SK-N-SH treated with all-trans-retinoic acid at 6 μM for 48 hours (cell line): ENCODE measurements at regions not wholly inside any gene's neighbourhood (a gene's known extent, or its start where the extent isn't known, plus 50 kb on each side); places are given as distances from the start of the nearest gene placed in this dataset.

Experiments used
- ATAC-seq: fragments of 200-7000 bp; cut with Tn5 transposase; 3 replicates; pipeline ENCODE4 v1.9.1; 2020; ENCODE audit warnings: mild to moderate bottlenecking, moderate library complexity
- BACH2 ChIP-seq: fragments of 250-450 bp; sonication (Bioruptor Pico); IDR thresholded peaks from 2 replicates; pipeline ENCODE4 v1.9.0; 2021; ENCODE audit warnings: mild to moderate bottlenecking, borderline replicate concordance
- CSDC2 ChIP-seq: fragments of 250-450 bp; sonication (Bioruptor Pico); IDR thresholded peaks from 2 replicates; pipeline ENCODE4 v1.5.0; 2020; ENCODE audit warnings: mild to moderate bottlenecking, moderate library complexity
- CSRNP3 ChIP-seq: fragments of 250-450 bp; sonication (Bioruptor Pico); IDR thresholded peaks from 2 replicates; pipeline ENCODE4 v1.5.1; 2021; ENCODE audit warnings: mild to moderate bottlenecking, moderate library complexity
- ESRRG ChIP-seq: fragments of 250-450 bp; sonication (Bioruptor Pico); IDR thresholded peaks from 2 replicates; pipeline ENCODE4 v1.6.1; 2021; ENCODE audit warnings: mild to moderate bottlenecking
- GLIS3 ChIP-seq: fragments of 250-450 bp; sonication (Bioruptor Pico); IDR thresholded peaks from 2 replicates; pipeline ENCODE4 v1.5.0; 2020; ENCODE audit warnings: mild to moderate bottlenecking, moderate library complexity
- PATZ1 ChIP-seq: fragments of 250-450 bp; sonication (Bioruptor Pico); IDR thresholded peaks from 2 replicates; pipeline ENCODE4 v1.8.0; 2020; ENCODE audit warnings: mild to moderate bottlenecking, moderate library complexity, borderline replicate concordance
- POU6F1 ChIP-seq: fragments of 250-450 bp; sonication (Bioruptor Pico); IDR thresholded peaks from 2 replicates; pipeline ENCODE4 v1.8.0; 2021; ENCODE audit warnings: low read depth, mild to moderate bottlenecking, moderate library complexity, borderline replicate concordance
- PPARA ChIP-seq: fragments of 250-450 bp; sonication (Bioruptor Pico); IDR thresholded peaks from 2 replicates; pipeline ENCODE4 v1.5.0; 2020; ENCODE audit warnings: mild to moderate bottlenecking, borderline replicate concordance
- RARB ChIP-seq: fragments of 250-450 bp; sonication (Bioruptor Pico); IDR thresholded peaks from 2 replicates; pipeline ENCODE4 v1.8.0; 2021; ENCODE audit warnings: mild to moderate bottlenecking, moderate library complexity
- SNAI2 ChIP-seq: fragments of 250-450 bp; sonication (Bioruptor Pico); IDR thresholded peaks from 2 replicates; pipeline ENCODE4 v1.5.0; 2020; ENCODE audit warnings: mild to moderate bottlenecking, moderate library complexity
- TCF4 ChIP-seq: fragments of 250-450 bp; sonication (Bioruptor Pico); IDR thresholded peaks from 2 replicates; pipeline ENCODE4 v1.8.0; 2021; ENCODE audit warnings: mild to moderate bottlenecking, moderate library complexity, borderline replicate concordance
- TOX ChIP-seq: fragments of 250-450 bp; sonication (Bioruptor Pico); IDR thresholded peaks from 2 replicates; pipeline ENCODE4 v1.8.0; 2021; ENCODE audit warnings: mild to moderate bottlenecking, moderate library complexity, borderline replicate concordance
- TSHZ2 ChIP-seq: fragments of 250-450 bp; sonication (Bioruptor Pico); IDR thresholded peaks from 2 replicates; pipeline ENCODE4 v1.5.0; 2020; ENCODE audit warnings: mild to moderate bottlenecking, moderate library complexity
- ZFP3 ChIP-seq: fragments of 250-450 bp; sonication (Bioruptor Pico); IDR thresholded peaks from 2 replicates; pipeline ENCODE4 v1.5.0; 2020; ENCODE audit warnings: mild to moderate bottlenecking, moderate library complexity
- ZFP30 ChIP-seq: fragments of 450-650 bp; formaldehyde crosslinking; IDR thresholded peaks from 2 replicates; pipeline ENCODE4 v1.5.0; 2022; ENCODE audit warnings: mild to moderate bottlenecking, moderate library complexity
- ZNF565 ChIP-seq: fragments of 450-650 bp; formaldehyde crosslinking; conservative IDR thresholded peaks from 2 replicates; pipeline ENCODE4 v1.5.0; 2020; ENCODE audit warnings: low read depth, mild to moderate bottlenecking, moderate library complexity
- ZNF70 ChIP-seq: fragments of 450-650 bp; formaldehyde crosslinking; IDR thresholded peaks from 2 replicates; pipeline ENCODE4 v1.5.0; 2020; ENCODE audit warnings: mild to moderate bottlenecking, moderate library complexity
- ZNF8 ChIP-seq: fragments of 450-650 bp; formaldehyde crosslinking; IDR thresholded peaks from 2 replicates; pipeline ENCODE4 v1.5.0; 2020; ENCODE audit warnings: mild to moderate bottlenecking, moderate library complexity

- TF ChIP-seq POU6F1 (CRISPR knock-in tag), result no peak
- no peak for TF ChIP-seq TSHZ2
- no peak for TF ChIP-seq GLIS3
- TF ChIP-seq CSDC2 (CRISPR knock-in tag), result no peak
- TF ChIP-seq CSRNP3 (CRISPR knock-in tag), result no peak
- no peak for TF ChIP-seq ZFP30
- no peak for TF ChIP-seq PATZ1 (CRISPR knock-in tag)
- no peak for TF ChIP-seq TCF4 (CRISPR knock-in tag)
- ATAC-seq, result no peak
Observed at GRCh38 chr13:76361868-76362267, 524.3 kb downstream of the KCTD12 start.

- TF ChIP-seq ZNF565 (CRISPR knock-in tag) (no peak), RARB (no peak), TSHZ2 (no peak), BACH2 (no peak), SNAI2 (CRISPR knock-in tag) (no peak), PPARA (CRISPR knock-in tag) (no peak), TOX (CRISPR knock-in tag) (no peak), PATZ1 (CRISPR knock-in tag) (no peak), ZFP3 (no peak), ZNF70 (CRISPR knock-in tag) (no peak), ZNF8 (no peak), CSDC2 (CRISPR knock-in tag) (no peak), ESRRG (CRISPR knock-in tag) (no peak), CSRNP3 (CRISPR knock-in tag) (no peak)
- no peak for ATAC-seq
Observed at GRCh38 chr13:76351541-76352229, 534.5 kb downstream of the KCTD12 start.
